ENCODE measurements at regions not wholly inside any gene's neighbourhood (a gene's known extent, or its start where the extent isn't known, plus 50 kb on each side); places are given as distances from the start of the nearest gene placed in this dataset.

- no peaks in the 10 kb centered on the region for H3K4me1 Mint-ChIP-seq (ENCODE audit: low read depth)
- H3K4me1 ChIP-seq (ENCODE audit: insufficient read depth, low read length): no peaks in the 10 kb centered on the region
- H3K27ac Mint-ChIP-seq: no peak overlapping the region
- ChIA-PET POLR2A (no interaction called here), CTCF (no interaction called here)
- H3K27me3 ChIP-seq (ENCODE audit: control insufficient read depth in 1 of 2, insufficient read depth in 2 of 2, low read length in 2 of 2): no peaks in the 10 kb centered on the region
- no peaks in the 10 kb centered on the region for H3K36me3 ChIP-seq (ENCODE audit: insufficient read depth, low read length)
- TF ChIP-seq, protein P1, sequence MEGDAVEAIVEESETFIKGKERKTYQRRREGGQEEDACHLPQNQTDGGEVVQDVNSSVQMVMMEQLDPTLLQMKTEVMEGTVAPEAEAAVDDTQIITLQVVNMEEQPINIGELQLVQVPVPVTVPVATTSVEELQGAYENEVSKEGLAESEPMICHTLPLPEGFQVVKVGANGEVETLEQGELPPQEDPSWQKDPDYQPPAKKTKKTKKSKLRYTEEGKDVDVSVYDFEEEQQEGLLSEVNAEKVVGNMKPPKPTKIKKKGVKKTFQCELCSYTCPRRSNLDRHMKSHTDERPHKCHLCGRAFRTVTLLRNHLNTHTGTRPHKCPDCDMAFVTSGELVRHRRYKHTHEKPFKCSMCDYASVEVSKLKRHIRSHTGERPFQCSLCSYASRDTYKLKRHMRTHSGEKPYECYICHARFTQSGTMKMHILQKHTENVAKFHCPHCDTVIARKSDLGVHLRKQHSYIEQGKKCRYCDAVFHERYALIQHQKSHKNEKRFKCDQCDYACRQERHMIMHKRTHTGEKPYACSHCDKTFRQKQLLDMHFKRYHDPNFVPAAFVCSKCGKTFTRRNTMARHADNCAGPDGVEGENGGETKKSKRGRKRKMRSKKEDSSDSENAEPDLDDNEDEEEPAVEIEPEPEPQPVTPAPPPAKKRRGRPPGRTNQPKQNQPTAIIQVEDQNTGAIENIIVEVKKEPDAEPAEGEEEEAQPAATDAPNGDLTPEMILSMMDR (IDR thresholded peaks at IDR 0.05): no peak
- peaks cover 14% of the 10 kb centered on the region for H3K9me3 Mint-ChIP-seq
- H3K27me3 Mint-ChIP-seq: no peaks in the 10 kb centered on the region
- no peak overlapping the region for H3K4me3 Mint-ChIP-seq
- H3K27ac ChIP-seq (ENCODE audit: low read depth in 1 of 2, low read length in 2 of 2): no peak overlapping the region
- intact Hi-C loops (cut with DNase I, micrococcal nuclease): no loop called here
- no peak for DNase-seq
- peaks cover 0 to 11% of the 10 kb centered on the region in 2 experiments for H3K9me3 ChIP-seq (ENCODE audit: control insufficient read depth in 1 of 2, insufficient read depth in 1 of 2, low read length in 2 of 2)
- H3K36me3 Mint-ChIP-seq (ENCODE audit: low read depth): no peaks in the 10 kb centered on the region
- no peak overlapping the region for H3K4me3 ChIP-seq (ENCODE audit: low read length)
- no peak for ATAC-seq (ENCODE audit: poor library complexity)
Measured at GRCh38 chr16:52677501-52677900, 130.6 kb upstream of the TOX3 start.

DNA sequence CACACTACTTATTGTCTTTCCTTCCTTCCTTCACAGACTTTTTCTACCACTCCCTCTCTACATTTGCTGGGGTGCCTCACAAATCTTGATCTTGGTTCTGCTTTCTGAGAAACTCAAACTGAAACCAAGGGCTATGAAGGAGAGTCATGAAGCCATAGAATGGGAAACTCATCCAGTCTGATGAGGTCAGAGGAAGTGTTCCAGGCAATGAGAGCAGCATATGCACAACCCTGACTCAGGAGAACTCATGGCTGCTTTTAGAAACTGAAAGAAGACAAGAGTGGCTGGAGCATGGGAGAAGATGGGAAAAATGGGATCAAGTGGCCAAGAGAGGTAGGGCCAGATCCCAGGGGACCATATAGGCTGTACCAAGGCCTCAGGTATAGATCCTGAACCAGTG lies 130.0 kb upstream of the TOX3 start:
- Mint-ChIP-seq H3K9me3 (peaks cover 14% of the 10 kb centered on the region), H3K27me3 (no peaks in the 10 kb centered on the region), H3K36me3 (ENCODE audit: low read depth) (no peaks in the 10 kb centered on the region), H3K4me1 (ENCODE audit: low read depth) (no peaks in the 10 kb centered on the region), H3K4me3 (no peak overlapping the region), H3K27ac (no peak overlapping the region)
- Histone ChIP-seq H3K4me3 (ENCODE audit: low read length) (no peak overlapping the region), H3K9me3 (ENCODE audit: control insufficient read depth in 1 of 2, insufficient read depth in 1 of 2, low read length in 2 of 2) (peaks cover 0 to 11% of the 10 kb centered on the region in 2 experiments), H3K4me1 (ENCODE audit: insufficient read depth, low read length) (no peaks in the 10 kb centered on the region), H3K27ac (ENCODE audit: low read depth in 1 of 2, low read length in 2 of 2) (no peak overlapping the region), H3K36me3 (ENCODE audit: insufficient read depth, low read length) (no peaks in the 10 kb centered on the region), H3K27me3 (ENCODE audit: control insufficient read depth in 1 of 2, insufficient read depth in 2 of 2, low read length in 2 of 2) (no peaks in the 10 kb centered on the region)
- CTCF ChIA-PET: no interaction called here
- intact Hi-C loops (cut with DNase I, micrococcal nuclease): no loop called here
- DNase-seq (no peak), ATAC-seq (ENCODE audit: poor library complexity) (no peak)
- TF ChIP-seq, protein P1 (IDR thresholded peaks at IDR 0.05): no peak
- POLR2A ChIA-PET: no interaction called here

DNA sequence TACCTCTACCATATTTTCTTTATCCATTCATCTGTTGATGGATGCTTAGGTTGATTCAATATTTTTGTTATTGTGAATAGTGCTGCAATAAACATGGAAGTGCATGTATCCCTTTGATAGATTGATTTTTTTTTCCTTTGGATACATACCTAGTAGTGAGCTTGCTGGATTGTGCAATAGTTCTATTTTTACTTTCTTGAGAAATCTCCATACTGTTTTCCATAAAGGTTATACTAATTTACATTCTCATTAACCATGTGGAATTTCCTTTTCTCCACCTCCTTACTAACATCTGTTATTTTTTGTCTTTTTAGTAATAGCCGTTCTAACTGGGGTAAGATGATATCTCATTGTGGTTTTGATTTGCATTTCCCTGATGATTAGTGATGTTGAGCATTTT lies 124.6 kb upstream of the TOX3 start:
- H3K9me3 Mint-ChIP-seq: peaks cover 12% of the 10 kb centered on the region
- Histone ChIP-seq H3K4me3 (ENCODE audit: low read length) (no peak overlapping the region), H3K36me3 (ENCODE audit: insufficient read depth, low read length) (no peaks in the 10 kb centered on the region), H3K27ac (ENCODE audit: low read depth in 1 of 2, low read length in 2 of 2) (no peak overlapping the region), H3K4me1 (ENCODE audit: insufficient read depth, low read length) (no peaks in the 10 kb centered on the region), H3K9me3 (ENCODE audit: control insufficient read depth in 1 of 2, insufficient read depth in 1 of 2, low read length in 2 of 2) (peaks cover 0 to 4% of the 10 kb centered on the region in 2 experiments), H3K27me3 (ENCODE audit: control insufficient read depth in 1 of 2, insufficient read depth in 2 of 2, low read length in 2 of 2) (no peaks in the 10 kb centered on the region)
- CTCF ChIA-PET: no interaction called here
- no peak overlapping the region for H3K27ac Mint-ChIP-seq
- no peaks in the 10 kb centered on the region for H3K4me1 Mint-ChIP-seq (ENCODE audit: low read depth)
- ATAC-seq (ENCODE audit: poor library complexity) (no peak), DNase-seq (no peak)
- H3K4me3 Mint-ChIP-seq: no peak overlapping the region
- no peaks in the 10 kb centered on the region for H3K36me3 Mint-ChIP-seq (ENCODE audit: low read depth)
- intact Hi-C loops (cut with DNase I, micrococcal nuclease): no loop called here
- POLR2A ChIA-PET: no interaction called here
- TF ChIP-seq, protein P1 (IDR thresholded peaks at IDR 0.05): no peak
- H3K27me3 Mint-ChIP-seq: no peaks in the 10 kb centered on the region

All from CD4-positive, alpha-beta T cell (primary cell).